Activated CD8-positive, alpha-beta memory T cell treated with anti-CD3 and anti-CD28 coated beads, Interleukin-2, amount 10 ng/mL, durations not matched to agents 7 days and 5 days (primary cell): ENCODE measurements at regions not wholly inside any gene's neighbourhood (a gene's known extent, or its start where the extent isn't known, plus 50 kb on each side); places are given as distances from the start of the nearest gene placed in this dataset.
A peak's percentile ranks its signal among the peaks of the same experiment; 100 is the strongest.

ENCODE experiments used
- ATAC-seq: fragments of 150-1000 bp; cut with Tn5 transposase; one replicate; pipeline ENCODE4 v1.10.0; 2021; ENCODE audit warnings: moderate library complexity
- CTCF ChIA-PET: fragments of 350-600 bp; sonication (Branson Sonifier 250); formaldehyde crosslinking; loops from one replicate; lab custom pipeline; 2021; ENCODE audit warnings: antibody characterized with exemption; lab: Charles Lee
- DNase-seq: peaks from one replicate; pipeline ENCODE4 v3.0.0-alpha.2; 2020
- H3K27ac Mint-ChIP-seq: one replicate; pipeline ENCODE4 v1.8.0; 2021; ENCODE audit warnings: mild to moderate bottlenecking, mixed read lengths
- H3K27me3 Mint-ChIP-seq: one replicate; pipeline ENCODE4 v1.8.0; 2021; ENCODE audit warnings: mixed read lengths
- H3K36me3 Mint-ChIP-seq: one replicate; pipeline ENCODE4 v1.8.0; 2021; ENCODE audit warnings: mild to moderate bottlenecking, mixed read lengths
- H3K4me1 Mint-ChIP-seq: one replicate; pipeline ENCODE4 v1.8.0; 2021; ENCODE audit warnings: mixed read lengths
- H3K4me3 Mint-ChIP-seq: one replicate; pipeline ENCODE4 v1.8.0; 2021; ENCODE audit warnings: mild to moderate bottlenecking, moderate library complexity, mixed read lengths
- H3K9me3 Mint-ChIP-seq: one replicate; pipeline ENCODE4 v1.8.0; 2022; ENCODE audit warnings: low read depth, mixed read lengths

DNA sequence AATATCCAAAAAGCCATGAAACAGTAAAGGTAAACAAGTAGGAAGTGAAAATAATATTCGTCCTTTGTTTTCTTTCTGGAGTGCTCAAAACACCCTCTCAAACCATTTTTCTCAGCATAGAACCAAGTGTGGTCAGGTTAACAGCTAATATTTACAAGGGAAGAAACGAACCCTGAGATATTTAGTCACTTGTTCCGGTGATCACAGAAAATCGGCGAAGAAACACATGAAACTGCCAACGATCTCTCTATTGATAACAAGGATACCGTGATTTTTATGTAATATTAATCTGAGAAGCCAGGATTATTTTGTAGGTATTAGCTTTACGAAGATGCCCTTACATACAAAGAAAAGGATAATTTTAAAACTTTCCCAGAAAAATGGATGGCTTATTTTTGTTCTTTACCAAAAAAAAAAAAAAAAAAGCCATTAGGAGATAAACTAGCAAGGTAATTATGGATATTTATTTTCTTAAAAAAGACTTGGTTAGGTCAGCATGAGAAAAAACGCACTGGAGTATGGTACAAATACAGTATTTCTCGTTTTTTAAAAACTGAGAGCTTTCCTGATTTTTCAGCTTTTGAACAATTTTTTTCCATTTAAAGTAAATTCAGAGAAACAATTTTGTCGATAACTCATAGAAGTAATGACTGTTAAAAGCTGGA is 107.3 kb upstream of the HNRNPU start:
- Mint-ChIP-seq H3K4me1 (peaks cover 16% of the 10 kb centered on the region), H3K27me3 (no peaks in the 10 kb centered on the region), H3K4me3 (peak overlapping the region; percentile 87), H3K27ac (peak overlapping the region; percentile 98), H3K9me3 (no peaks in the 10 kb centered on the region), H3K36me3 (peaks cover 1% of the 10 kb centered on the region)
- CTCF ChIA-PET, result interaction anchor here (0.7 to 2.9 kb wide), 8 partner anchors 29 to 397 kb away, joined by 3 to 13 read pairs (median 5); partner anchors contain the start of gene HNRNPU
- DNase-seq (no peak), ATAC-seq (no peak)

DNA sequence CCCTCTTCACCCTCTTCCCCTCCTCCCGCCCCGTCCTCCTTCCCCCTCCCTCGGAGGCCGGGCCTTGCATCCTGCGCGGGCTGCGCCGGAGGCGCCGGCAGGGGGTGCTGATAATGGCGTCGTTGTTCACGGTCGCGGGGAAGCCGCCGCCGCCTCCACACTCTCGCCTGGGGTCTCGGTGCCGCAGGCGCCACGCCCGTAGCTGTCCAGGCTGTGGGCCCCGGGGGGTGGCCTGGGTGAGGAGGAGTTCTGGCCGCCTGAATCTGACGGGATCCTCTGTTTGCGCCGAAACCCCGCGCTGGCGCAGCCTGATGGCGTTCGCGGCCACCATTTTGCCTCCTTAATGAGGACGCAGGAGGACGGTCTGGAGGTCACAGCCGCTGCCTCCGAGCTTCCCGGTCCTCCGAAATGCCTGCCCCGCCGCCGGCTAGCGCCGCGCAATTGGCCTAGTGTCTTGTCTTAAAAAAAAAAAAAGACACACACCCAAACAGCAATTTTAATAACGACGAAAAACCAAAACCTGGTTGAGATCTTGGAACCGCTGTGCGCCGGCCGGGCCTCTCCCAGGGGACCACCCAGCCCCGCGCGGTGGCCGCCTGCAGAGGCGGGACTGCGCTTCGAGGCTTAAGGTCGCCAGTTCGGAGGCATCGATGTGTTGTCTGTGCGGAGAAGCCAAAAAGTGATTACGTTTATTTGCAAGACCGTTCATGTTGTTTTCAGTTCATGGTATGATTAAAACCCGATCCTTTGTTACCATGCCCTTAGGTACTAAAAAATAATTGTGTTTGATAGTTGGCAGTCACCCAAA is 106.6 kb upstream of the HNRNPU start:
- CTCF ChIA-PET, result interaction anchor here (0.7 to 2.9 kb wide), 8 partner anchors 49 to 396 kb away, joined by 3 to 13 read pairs (median 4); partner anchors contain the start of gene HNRNPU
- H3K27me3 Mint-ChIP-seq, result no peaks in the 10 kb centered on the region

DNA sequence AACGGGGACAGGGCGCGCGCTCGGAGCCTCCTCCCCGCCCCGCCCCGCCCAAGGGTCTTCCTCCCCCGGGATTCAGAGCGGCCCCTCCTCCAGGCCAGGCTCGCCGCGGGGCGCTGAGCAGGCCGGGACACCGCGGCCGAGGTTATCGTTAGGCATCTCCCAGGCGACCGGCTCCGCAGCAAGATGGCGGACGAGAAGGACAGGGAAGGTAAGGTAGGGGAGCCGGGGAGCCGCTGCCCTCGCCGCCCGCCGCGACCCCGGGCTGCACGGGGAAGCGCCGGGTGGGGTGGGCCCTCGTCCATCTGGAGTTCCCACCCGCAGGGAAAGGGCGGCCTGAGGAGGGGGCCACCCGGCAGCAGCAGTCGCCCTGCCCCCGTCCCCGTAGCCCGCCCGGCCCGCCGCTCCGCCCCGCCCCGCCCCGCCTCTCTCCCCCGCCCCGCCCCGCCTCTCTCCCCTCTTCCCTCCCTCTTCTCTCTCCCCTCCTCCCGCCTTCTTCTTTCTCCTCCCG is 105.9 kb upstream of the HNRNPU start:
- peaks cover 16% of the 10 kb centered on the region for H3K4me1 Mint-ChIP-seq
- DNase-seq (peak; percentile 84), ATAC-seq (peak; percentile 71)
- peaks cover 1% of the 10 kb centered on the region for H3K36me3 Mint-ChIP-seq
- CTCF ChIA-PET, result interaction anchor here (0.9 to 2.9 kb wide), 5 partner anchors 48 to 367 kb away, joined by 3 to 13 read pairs (median 11); partner anchors contain the start of gene HNRNPU
- H3K9me3 Mint-ChIP-seq, result no peaks in the 10 kb centered on the region
- H3K4me3 Mint-ChIP-seq, result peak overlapping the region; percentile 91
- no peaks in the 10 kb centered on the region for H3K27me3 Mint-ChIP-seq
- peak overlapping the region; percentile 98 for H3K27ac Mint-ChIP-seq

More for the DNA sequence above, 106.6 kb upstream of the HNRNPU start:
- peaks cover 1% of the 10 kb centered on the region for H3K36me3 Mint-ChIP-seq
- H3K4me1 Mint-ChIP-seq, result peaks cover 16% of the 10 kb centered on the region
- ATAC-seq (peak; percentile 81), DNase-seq (peak; percentile 94)
- peak overlapping the region; percentile 87 for H3K4me3 Mint-ChIP-seq
- no peaks in the 10 kb centered on the region for H3K9me3 Mint-ChIP-seq
- H3K27ac Mint-ChIP-seq, result peak overlapping the region; percentile 98

DNA sequence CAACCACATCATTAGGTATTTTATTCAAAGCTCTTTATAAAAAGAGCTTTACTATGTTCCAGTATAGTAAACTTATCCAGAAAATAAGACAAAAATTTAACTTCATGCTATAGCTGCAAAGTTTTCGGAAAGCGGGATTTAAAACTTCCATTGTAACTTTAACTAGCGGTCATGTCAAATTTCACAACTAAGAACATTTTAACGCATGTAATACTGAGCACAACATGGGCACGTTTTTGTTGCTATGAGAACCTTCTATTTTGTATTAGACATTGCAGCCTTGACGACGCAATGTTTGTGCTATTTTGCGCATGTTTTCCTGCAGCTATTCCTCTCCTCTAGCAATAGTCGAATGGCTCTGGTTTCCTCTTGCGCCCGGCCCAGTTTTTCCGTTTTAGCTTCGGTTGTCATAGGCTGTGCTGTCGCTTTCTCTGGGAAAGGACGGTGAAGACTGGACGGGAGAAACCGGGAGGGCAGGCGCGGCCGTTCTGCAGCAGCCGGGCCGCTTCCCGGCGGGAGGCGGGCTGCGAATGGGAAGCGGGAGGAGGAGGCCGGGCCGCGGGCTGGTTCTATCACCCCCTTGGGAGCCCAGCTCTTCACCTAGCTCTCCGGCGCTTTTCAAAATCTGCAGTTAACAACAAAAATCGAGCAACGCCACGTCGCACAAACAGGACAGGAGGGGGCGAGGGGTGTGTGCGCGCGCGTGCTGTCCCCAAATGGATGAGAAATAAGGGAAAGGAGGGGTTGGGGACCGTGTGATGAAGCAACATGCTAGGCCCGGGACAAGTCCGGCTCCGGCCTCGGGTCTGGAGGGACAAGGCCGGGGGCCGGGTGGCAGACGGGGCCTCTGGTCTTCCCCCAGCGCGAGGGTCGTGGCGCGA is 105.3 kb upstream of the HNRNPU start:
- Mint-ChIP-seq H3K9me3 (no peaks in the 10 kb centered on the region), H3K4me3 (peak overlapping the region; percentile 91), H3K36me3 (peaks cover 1% of the 10 kb centered on the region), H3K27ac (peak overlapping the region; percentile 98), H3K27me3 (no peaks in the 10 kb centered on the region), H3K4me1 (peaks cover 16% of the 10 kb centered on the region)
- CTCF ChIA-PET, result interaction anchor here (0.9 to 2.9 kb wide), 4 partner anchors 73 to 370 kb away, joined by 3 to 11 read pairs (median 10); partner anchors contain the start of gene HNRNPU
- DNase-seq (peak; percentile 66), ATAC-seq (peak; percentile 4)

DNA sequence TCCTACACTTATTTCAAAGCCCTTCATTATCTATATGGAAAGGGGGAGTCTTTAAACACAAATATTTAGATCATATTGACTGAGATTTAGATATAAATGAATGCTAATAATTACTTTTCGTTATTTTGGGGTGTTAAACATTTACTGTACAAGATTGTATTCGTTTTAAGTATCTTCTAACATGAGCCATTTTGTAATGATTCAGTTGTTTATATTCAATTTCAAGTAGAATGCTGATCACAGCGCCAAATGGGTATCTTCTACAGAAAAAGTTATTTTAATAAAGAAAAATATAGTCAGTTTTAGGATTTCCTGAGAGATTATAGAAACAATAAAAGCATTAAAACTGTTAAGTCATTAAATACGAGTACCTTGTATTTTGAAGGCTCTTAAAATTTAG is 104.5 kb upstream of the HNRNPU start:
- CTCF ChIA-PET, result interaction anchor here (1.2 kb wide), 1 partner anchor 74 kb away, joined by 8 read pairs; no protein-coding TSS in a partner anchor
- no peak for ATAC-seq
- H3K27ac Mint-ChIP-seq, result no peak overlapping the region

DNA sequence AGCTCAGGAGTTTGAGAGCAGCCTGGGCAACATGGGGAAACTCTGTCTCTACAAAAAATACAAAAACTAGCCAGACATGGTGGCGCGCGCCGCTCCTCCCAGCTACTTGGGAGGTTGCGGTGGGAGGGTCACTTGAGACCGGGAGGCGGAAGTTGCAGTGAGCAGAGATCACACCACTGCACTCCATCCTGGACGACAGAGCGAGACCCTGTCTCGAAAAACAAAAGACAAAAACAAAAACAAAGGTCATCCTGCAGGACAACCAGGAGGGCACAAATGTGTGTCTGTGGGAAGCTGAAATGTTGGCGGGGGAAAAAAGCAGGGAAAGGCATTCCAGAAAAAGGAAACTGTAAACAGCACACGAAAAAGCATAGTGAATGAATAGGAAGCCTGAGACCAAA is 104.1 kb upstream of the HNRNPU start:
- Mint-ChIP-seq H3K27me3 (no peaks in the 10 kb centered on the region), H3K4me1 (peaks cover 25% of the 10 kb centered on the region), H3K36me3 (peaks cover under 1% of the 10 kb centered on the region), H3K4me3 (peak overlapping the region; percentile 26), H3K9me3 (no peaks in the 10 kb centered on the region), H3K27ac (no peak overlapping the region)
- CTCF ChIA-PET, result no interaction called here
- DNase-seq (no peak), ATAC-seq (no peak)

More for the DNA sequence above, 104.5 kb upstream of the HNRNPU start:
- H3K4me1 Mint-ChIP-seq, result peaks cover 21% of the 10 kb centered on the region
- H3K27me3 Mint-ChIP-seq, result no peaks in the 10 kb centered on the region
- no peak overlapping the region for H3K4me3 Mint-ChIP-seq
- peaks cover 1% of the 10 kb centered on the region for H3K36me3 Mint-ChIP-seq
- no peaks in the 10 kb centered on the region for H3K9me3 Mint-ChIP-seq
- DNase-seq, result no peak

DNA sequence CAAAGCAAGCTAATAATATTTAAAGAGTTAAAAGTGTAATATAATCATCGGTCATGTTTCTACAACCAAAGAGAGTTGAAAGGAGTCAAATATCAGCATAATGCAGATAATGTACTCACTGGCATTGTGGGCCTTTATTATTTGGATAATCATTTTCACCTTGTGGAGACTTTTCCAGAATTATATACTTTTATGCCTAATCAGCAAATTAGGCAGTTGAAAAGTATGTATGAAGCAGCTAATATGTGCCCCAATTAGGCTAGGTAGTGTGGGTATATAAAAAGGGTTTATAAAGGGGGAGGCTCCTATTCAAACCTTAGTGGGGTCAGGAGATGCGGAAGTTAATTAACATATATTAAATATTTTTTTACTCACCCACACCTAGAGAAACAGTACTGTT is 102.8 kb upstream of the HNRNPU start:
- Mint-ChIP-seq H3K4me1 (peaks cover 27% of the 10 kb centered on the region), H3K27ac (no peak overlapping the region), H3K4me3 (no peak overlapping the region), H3K9me3 (no peaks in the 10 kb centered on the region), H3K36me3 (no peaks in the 10 kb centered on the region), H3K27me3 (no peaks in the 10 kb centered on the region)
- ATAC-seq (no peak), DNase-seq (no peak)
- CTCF ChIA-PET, result no interaction called here

DNA sequence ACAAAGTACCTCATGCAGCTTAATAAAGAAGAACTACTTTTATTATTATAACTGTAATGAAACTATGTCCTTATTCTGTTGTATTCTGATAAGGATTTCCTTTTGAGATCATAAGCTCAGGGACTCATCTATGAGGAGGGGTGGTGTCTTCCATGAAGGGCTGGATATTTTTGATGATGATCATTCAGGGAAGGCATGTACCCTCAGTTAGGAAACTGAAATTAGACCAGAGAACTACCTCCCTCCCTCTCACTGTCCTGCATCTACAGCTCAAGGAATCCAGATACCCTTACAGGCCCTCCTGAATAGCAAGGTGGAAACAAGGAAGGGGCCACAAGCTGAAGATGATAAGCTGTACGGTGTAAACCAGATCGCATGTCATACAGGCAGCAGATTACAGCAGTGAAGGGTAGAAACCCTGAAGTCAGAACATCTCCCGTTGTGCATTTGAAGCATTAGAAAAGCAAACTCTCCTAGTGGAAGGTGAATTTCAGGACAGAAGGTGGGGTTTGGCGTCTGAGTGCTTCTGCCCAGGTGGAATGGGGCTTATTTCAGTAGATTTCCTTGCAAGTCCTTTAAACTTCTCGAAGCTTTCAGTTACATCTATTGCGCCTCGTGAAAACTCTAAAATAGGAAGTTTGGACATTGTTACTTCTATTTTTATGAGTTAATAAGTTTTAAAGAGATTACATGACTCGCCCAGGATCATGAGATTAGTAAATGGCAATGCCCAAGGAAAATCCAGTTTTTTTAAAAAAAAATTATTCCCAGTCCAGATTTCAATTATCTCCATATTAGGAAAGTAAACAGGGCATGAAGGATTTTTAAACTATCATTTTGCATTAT is 101.1 kb upstream of the HNRNPU start:
- Mint-ChIP-seq H3K4me1 (peaks cover 21% of the 10 kb centered on the region), H3K27ac (no peak overlapping the region), H3K36me3 (no peaks in the 10 kb centered on the region), H3K27me3 (no peaks in the 10 kb centered on the region), H3K4me3 (no peak overlapping the region), H3K9me3 (no peaks in the 10 kb centered on the region)
- DNase-seq (no peak), ATAC-seq (no peak)
- CTCF ChIA-PET, result interaction anchor here (1.0 to 1.3 kb wide), 2 partner anchors 77 to 129 kb away, joined by 5 read pairs; partner anchors contain the start of gene COX20

DNA sequence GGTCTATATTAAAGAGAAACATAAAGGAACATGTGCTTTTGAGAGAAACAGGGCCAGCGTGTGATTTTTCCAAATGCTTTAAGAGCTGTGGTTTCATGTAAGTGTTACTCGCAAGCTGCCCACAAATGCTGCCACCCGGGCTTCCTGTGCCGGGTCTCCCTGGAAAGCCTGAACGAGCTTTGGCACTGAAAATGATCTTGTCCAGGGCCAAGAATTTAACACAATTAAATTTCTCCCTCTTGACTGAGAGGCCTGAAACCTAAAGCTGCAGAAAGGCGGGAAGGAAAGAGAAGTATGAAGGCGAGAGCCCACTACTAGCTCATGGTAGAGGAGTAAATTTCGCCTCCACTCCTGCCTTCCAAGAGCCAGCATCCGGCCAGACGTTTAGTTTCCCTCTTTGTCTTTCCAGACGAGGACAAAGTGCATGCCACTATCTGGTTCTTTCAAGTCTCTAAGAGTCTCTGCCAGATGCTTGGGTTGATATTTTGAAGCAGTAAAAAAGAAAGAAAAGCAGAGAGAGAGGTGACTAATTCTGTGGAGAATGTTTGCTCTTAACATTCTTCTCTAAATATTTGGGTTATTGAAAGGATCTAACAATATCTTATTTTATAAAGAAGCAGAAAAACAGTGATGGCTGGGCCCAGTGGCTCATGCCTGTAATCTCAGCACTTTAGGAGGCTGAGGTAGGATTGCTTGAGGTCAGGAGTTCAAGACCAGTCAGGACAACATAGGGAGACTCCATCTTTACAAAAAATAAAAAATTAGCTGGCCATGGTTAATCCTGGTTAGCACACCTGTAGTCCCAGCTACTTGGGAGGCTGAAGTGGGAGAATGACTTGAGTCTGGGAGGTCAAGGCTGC is 100.0 kb upstream of the HNRNPU start:
- peak; percentile 23 for ATAC-seq
- no peaks in the 10 kb centered on the region for H3K9me3 Mint-ChIP-seq
- H3K36me3 Mint-ChIP-seq, result no peaks in the 10 kb centered on the region
- DNase-seq, result no peak
- H3K4me3 Mint-ChIP-seq, result no peak overlapping the region
- peaks cover 18% of the 10 kb centered on the region for H3K4me1 Mint-ChIP-seq
- no peaks in the 10 kb centered on the region for H3K27me3 Mint-ChIP-seq
- CTCF ChIA-PET, result interaction anchor here (1.0 to 1.3 kb wide), 5 partner anchors 9 to 128 kb away, joined by 3 to 5 read pairs (median 4); partner anchors contain the start of gene COX20
- H3K27ac Mint-ChIP-seq, result no peak overlapping the region

DNA sequence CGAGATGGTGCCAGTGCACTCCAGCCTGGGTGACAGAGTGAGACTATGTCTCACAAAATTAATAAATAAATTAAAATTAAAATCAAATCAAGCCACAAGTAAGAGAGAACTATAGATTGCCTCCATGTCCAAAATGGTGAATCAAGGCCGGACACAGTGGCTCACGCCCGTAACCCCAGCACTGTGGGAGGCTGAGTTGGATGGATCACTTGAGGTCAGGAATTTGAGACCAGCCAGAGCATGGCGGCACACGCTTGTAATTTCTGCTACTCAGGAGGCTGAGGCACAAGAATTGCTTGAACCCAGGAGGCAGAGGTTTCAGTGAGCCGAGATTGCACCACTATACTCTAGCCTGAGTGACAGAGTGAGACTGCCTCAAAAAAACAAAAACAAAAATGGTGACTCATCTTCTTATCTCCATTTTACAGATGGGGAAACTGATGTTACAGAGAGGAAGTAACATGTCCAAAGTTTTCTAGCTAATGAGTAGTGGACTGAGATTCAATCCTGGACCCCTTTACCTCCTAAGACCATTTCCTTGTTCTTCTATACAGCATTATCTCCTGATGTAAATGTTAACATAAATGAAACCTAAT is 99.0 kb upstream of the HNRNPU start:
- Mint-ChIP-seq H3K27me3 (no peaks in the 10 kb centered on the region), H3K9me3 (no peaks in the 10 kb centered on the region), H3K4me3 (no peak overlapping the region), H3K36me3 (no peaks in the 10 kb centered on the region), H3K27ac (no peak overlapping the region), H3K4me1 (peaks cover 13% of the 10 kb centered on the region)
- ATAC-seq (no peak), DNase-seq (no peak)
- CTCF ChIA-PET, result interaction anchor here (1.0 to 1.3 kb wide), 2 partner anchors 8 to 28 kb away, joined by 3 to 4 read pairs; no protein-coding TSS in a partner anchor

DNA sequence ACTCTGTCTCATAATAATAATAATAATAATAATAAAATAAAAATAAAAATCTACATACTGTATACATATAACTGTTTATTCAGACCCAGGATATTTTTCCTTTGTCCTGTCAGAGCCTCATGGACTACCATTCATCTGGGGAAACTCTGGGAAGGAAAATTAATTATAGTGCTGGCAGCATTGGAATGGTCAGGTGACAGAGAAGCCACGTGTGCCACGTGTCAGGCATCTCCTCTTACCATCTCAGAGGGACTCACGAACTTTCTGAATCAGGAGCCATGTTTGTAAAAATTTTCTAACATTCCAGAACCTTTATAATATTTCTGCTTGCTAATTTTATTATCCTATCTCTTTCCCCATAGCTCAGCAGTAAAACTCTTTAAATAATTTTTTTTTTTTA is 97.8 kb upstream of the HNRNPU start:
- Mint-ChIP-seq H3K9me3 (no peaks in the 10 kb centered on the region), H3K4me3 (no peak overlapping the region)

More for the DNA sequence above, 97.8 kb upstream of the HNRNPU start:
- ATAC-seq, result no peak
- Mint-ChIP-seq H3K27ac (no peak overlapping the region), H3K4me1 (peaks cover 13% of the 10 kb centered on the region), H3K27me3 (peaks cover 4% of the 10 kb centered on the region), H3K36me3 (no peaks in the 10 kb centered on the region)
- no peak for DNase-seq
- CTCF ChIA-PET, result no interaction called here
